SU-DHL-6 (cell line): ENCODE measurements at regions not wholly inside any gene's neighbourhood (a gene's known extent, or its start where the extent isn't known, plus 50 kb on each side); places are given as distances from the start of the nearest gene placed in this dataset.
A peak's percentile ranks its signal among the peaks of the same experiment; 100 is the strongest.

Source experiments
- H2AFZ ChIP-seq: fragments of 200-600 bp; sonication (generic); 2 replicates; pipeline ENCODE4 v1.6.1; 2014; ENCODE audit warnings: low read depth, mild to moderate bottlenecking, moderate library complexity, mixed read lengths, antibody characterized with exemption, low read length; ENCODE audit not compliant: severe bottlenecking
- H3F3A ChIP-seq: fragments of 200-600 bp; shearing (Covaris generic); 2 replicates; pipeline ENCODE4 v1.6.0; 2016; ENCODE audit warnings: antibody characterized with exemption, mild to moderate bottlenecking; ENCODE audit not compliant: insufficient read depth
- H3K27ac ChIP-seq: fragments of 200-600 bp; sonication (generic); 2 replicates; pipeline ENCODE4 v1.5.1; 2016; ENCODE audit warnings: low read depth, mild to moderate bottlenecking, low read length, moderate library complexity, mixed read lengths
- H3K27me3 ChIP-seq: fragments of 200-600 bp; sonication (generic), shearing (Covaris generic); 2 replicates; pipeline ENCODE4 v1.6.0; 2014; ENCODE audit warnings: mild to moderate bottlenecking, low read length
- H3K36me3 ChIP-seq: fragments of 200-600 bp; sonication (generic); 2 replicates; pipeline ENCODE4 v1.6.1; 2014; ENCODE audit warnings: mild to moderate bottlenecking, low read length, mixed read lengths
- H3K4me2 ChIP-seq: fragments of 300-600, 200-600 bp; shearing (Covaris generic), sonication (generic); 2 replicates; pipeline ENCODE4 v1.6.0; 2014; ENCODE audit warnings: low read length, low read depth, mild to moderate bottlenecking; ENCODE audit not compliant: poor library complexity, severe bottlenecking
- H3K4me3 ChIP-seq: fragments of 200-600 bp; sonication (generic); 2 replicates; pipeline ENCODE4 v1.5.1; 2014; ENCODE audit warnings: antibody characterized with exemption, low read length, mild to moderate bottlenecking, mixed read lengths; ENCODE audit not compliant: insufficient read depth, poor library complexity, severe bottlenecking
- H3K79me2 ChIP-seq: fragments of 200-600 bp; sonication (generic); 2 replicates; pipeline ENCODE4 v1.6.1; 2014; ENCODE audit warnings: mild to moderate bottlenecking, low read length, moderate library complexity; ENCODE audit not compliant: insufficient read depth
- H3K9ac ChIP-seq: fragments of 200-600 bp; sonication (generic); 2 replicates; pipeline ENCODE4 v1.7.0; 2014; ENCODE audit warnings: mild to moderate bottlenecking, low read length
- H3K9me2 ChIP-seq: fragments of 200-600 bp; sonication (generic); replicated peaks from 2 replicates; pipeline ENCODE4 v1.6.1; 2014; ENCODE audit warnings: low read length; ENCODE audit not compliant: insufficient read depth
- H3K9me3 ChIP-seq: fragments of 200-600 bp; sonication (generic); 2 replicates; pipeline ENCODE4 v1.6.1; 2014; ENCODE audit warnings: low read length, mixed read lengths; ENCODE audit not compliant: insufficient read depth
- H4K20me1 ChIP-seq: fragments of 200-600 bp; sonication (generic); 2 replicates; pipeline ENCODE4 v1.6.1; 2014; ENCODE audit warnings: low read depth, mild to moderate bottlenecking, antibody characterized with exemption, low read length, moderate library complexity, mixed read lengths
- EZH2phosphoT487 ChIP-seq: fragments of 200-600 bp; sonication (generic), shearing (Covaris generic); conservative IDR thresholded peaks from 2 replicates; pipeline ENCODE4 v1.6.1; 2018; ENCODE audit warnings: mild to moderate bottlenecking, antibody characterized with exemption, low read length, moderate library complexity, mixed read lengths
- TF ChIP-seq, protein P1 (sequence below): fragments of 200-600 bp; sonication (generic); IDR thresholded peaks from one replicate; pipeline ENCODE4 v1.5.1; 2017; ENCODE audit warnings: antibody characterized with exemption, mild to moderate bottlenecking, low read length, moderate library complexity; ENCODE audit not compliant: insufficient read depth, poor library complexity, severe bottlenecking

- Histone ChIP-seq H3K4me2 (no peak overlapping the region), H3K27ac (no peak overlapping the region), H3F3A (no peaks in the 10 kb centered on the region), H3K36me3 (no peaks in the 10 kb centered on the region), H3K4me3 (no peak overlapping the region), H2AFZ (no peak overlapping the region), H3K27me3 (no peaks in the 10 kb centered on the region), H3K79me2 (no peaks in the 10 kb centered on the region), H3K9me3 (no peaks in the 10 kb centered on the region), H3K9ac (no peak overlapping the region), H4K20me1 (no peaks in the 10 kb centered on the region), H3K9me2 (no peaks in the 10 kb centered on the region)
- TF ChIP-seq, protein P1, sequence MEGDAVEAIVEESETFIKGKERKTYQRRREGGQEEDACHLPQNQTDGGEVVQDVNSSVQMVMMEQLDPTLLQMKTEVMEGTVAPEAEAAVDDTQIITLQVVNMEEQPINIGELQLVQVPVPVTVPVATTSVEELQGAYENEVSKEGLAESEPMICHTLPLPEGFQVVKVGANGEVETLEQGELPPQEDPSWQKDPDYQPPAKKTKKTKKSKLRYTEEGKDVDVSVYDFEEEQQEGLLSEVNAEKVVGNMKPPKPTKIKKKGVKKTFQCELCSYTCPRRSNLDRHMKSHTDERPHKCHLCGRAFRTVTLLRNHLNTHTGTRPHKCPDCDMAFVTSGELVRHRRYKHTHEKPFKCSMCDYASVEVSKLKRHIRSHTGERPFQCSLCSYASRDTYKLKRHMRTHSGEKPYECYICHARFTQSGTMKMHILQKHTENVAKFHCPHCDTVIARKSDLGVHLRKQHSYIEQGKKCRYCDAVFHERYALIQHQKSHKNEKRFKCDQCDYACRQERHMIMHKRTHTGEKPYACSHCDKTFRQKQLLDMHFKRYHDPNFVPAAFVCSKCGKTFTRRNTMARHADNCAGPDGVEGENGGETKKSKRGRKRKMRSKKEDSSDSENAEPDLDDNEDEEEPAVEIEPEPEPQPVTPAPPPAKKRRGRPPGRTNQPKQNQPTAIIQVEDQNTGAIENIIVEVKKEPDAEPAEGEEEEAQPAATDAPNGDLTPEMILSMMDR, result no peak
- no peak for TF ChIP-seq EZH2phosphoT487
Observed at GRCh38 chr15:66849746-66850077, 147.7 kb downstream of the SMAD6 start.

- Histone ChIP-seq H3F3A (no peaks in the 10 kb centered on the region), H3K4me2 (no peak overlapping the region), H3K36me3 (no peaks in the 10 kb centered on the region), H3K9me2 (no peaks in the 10 kb centered on the region), H3K27ac (no peak overlapping the region), H3K79me2 (no peaks in the 10 kb centered on the region), H3K4me3 (no peak overlapping the region), H2AFZ (no peak overlapping the region), H4K20me1 (no peaks in the 10 kb centered on the region), H3K9ac (no peak overlapping the region), H3K9me3 (no peaks in the 10 kb centered on the region), H3K27me3 (no peaks in the 10 kb centered on the region)
- TF ChIP-seq, protein P1, result no peak
- no peak for TF ChIP-seq EZH2phosphoT487
Observed at GRCh38 chr15:66850078-66850991, 148.3 kb downstream of the SMAD6 start.

GRCh38 chr15:66850996-66851310 is 148.9 kb downstream of the SMAD6 start:
- no peaks in the 10 kb centered on the region for H3K9me2 ChIP-seq
- H3K27me3 ChIP-seq, result no peaks in the 10 kb centered on the region
- no peaks in the 10 kb centered on the region for H4K20me1 ChIP-seq
- H3K27ac ChIP-seq, result no peak overlapping the region
- no peaks in the 10 kb centered on the region for H3K9me3 ChIP-seq
- no peak overlapping the region for H3K9ac ChIP-seq
- H2AFZ ChIP-seq, result peak overlapping the region; percentile 57
- TF ChIP-seq, protein P1, result no peak
- no peak for TF ChIP-seq EZH2phosphoT487
- no peak overlapping the region for H3K4me2 ChIP-seq
- no peaks in the 10 kb centered on the region for H3F3A ChIP-seq
- no peaks in the 10 kb centered on the region for H3K36me3 ChIP-seq
- H3K79me2 ChIP-seq, result no peaks in the 10 kb centered on the region
- H3K4me3 ChIP-seq, result no peak overlapping the region
